GM12875 (cell line): ENCODE measurements at regions not wholly inside any gene's neighbourhood (a gene's known extent, or its start where the extent isn't known, plus 50 kb on each side); places are given as distances from the start of the nearest gene placed in this dataset.

Source experiments
- H3K4me3 ChIP-seq: one replicate; pipeline ENCODE4 v1.5.1; 2011; ENCODE audit warnings: low read depth, low read length, control low read depth
- TF ChIP-seq, protein P1 (sequence below): IDR thresholded peaks from 2 replicates; pipeline ENCODE4 v1.5.1; 2011; ENCODE audit warnings: low read depth, mild to moderate bottlenecking, control low read depth, inconsistent platforms, low read length, moderate library complexity, borderline replicate concordance; ENCODE audit not compliant: insufficient read depth

DNA sequence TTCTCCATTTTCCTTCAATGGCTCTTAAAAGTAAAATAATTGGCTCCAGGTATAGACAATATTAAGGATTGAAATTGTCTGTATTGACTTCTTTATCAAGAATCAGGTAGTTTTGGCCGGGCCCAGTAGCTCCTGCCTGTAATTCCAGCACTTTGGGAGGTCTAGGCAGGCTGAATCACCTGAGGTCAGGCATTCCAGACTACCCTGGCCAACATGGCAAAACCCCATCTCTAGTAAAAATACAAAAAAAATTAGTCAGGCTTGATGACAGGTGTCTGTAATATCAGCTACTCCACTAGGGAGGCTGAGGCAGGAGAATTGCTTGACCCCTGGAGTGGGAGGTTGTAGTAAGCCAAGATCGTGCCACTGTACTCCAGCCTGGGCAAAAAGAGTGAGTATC, 1008.5 kb upstream of the EEF2KMT start:
- no peak overlapping the region for H3K4me3 ChIP-seq
- TF ChIP-seq, protein P1, sequence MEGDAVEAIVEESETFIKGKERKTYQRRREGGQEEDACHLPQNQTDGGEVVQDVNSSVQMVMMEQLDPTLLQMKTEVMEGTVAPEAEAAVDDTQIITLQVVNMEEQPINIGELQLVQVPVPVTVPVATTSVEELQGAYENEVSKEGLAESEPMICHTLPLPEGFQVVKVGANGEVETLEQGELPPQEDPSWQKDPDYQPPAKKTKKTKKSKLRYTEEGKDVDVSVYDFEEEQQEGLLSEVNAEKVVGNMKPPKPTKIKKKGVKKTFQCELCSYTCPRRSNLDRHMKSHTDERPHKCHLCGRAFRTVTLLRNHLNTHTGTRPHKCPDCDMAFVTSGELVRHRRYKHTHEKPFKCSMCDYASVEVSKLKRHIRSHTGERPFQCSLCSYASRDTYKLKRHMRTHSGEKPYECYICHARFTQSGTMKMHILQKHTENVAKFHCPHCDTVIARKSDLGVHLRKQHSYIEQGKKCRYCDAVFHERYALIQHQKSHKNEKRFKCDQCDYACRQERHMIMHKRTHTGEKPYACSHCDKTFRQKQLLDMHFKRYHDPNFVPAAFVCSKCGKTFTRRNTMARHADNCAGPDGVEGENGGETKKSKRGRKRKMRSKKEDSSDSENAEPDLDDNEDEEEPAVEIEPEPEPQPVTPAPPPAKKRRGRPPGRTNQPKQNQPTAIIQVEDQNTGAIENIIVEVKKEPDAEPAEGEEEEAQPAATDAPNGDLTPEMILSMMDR = no peak

GRCh38 chr16:6105115-6105514, 1007.5 kb upstream of the EEF2KMT start:
- TF ChIP-seq, protein P1 = no peak
- no peak overlapping the region for H3K4me3 ChIP-seq

DNA sequence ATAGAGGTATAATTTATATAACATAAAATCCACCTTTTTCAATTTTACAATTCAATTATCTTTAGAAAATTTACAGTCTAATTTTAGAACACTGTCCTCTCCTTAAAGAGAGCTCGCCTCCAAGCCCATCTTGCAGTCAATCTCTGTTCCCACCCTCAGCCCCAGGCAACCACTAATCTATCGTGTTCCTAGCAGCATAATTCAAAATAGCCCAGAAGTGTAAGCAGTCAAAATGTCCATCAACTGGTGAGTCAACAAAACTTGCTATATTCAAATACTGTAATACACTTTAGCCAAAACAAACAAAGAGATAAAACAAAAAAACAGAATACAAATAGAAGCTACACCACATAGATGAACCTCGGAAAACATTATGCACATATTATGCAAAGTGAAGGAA, 1006.8 kb upstream of the EEF2KMT start:
- TF ChIP-seq, protein P1 = no peak
- no peak overlapping the region for H3K4me3 ChIP-seq

DNA sequence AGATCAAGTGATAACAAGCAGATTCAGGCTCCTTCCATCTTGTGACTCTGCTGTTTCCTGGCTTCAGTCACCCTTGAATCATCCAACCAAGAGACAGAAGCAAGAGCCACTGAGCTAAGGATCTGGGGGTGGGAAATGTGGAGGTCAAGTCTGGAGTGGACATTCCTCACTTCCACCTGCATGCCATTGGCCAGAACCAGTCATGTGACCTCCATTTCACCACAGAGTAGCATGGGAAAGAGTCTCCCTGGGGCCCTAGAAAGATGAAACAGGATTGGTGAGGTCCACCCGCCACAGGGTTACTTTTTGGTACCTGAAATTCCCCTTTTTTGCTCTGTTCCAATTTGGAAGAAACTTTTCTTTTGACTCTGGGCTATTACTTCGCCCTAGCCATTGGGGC, 1006.0 kb upstream of the EEF2KMT start:
- no peak overlapping the region for H3K4me3 ChIP-seq
- TF ChIP-seq, protein P1 = no peak

DNA sequence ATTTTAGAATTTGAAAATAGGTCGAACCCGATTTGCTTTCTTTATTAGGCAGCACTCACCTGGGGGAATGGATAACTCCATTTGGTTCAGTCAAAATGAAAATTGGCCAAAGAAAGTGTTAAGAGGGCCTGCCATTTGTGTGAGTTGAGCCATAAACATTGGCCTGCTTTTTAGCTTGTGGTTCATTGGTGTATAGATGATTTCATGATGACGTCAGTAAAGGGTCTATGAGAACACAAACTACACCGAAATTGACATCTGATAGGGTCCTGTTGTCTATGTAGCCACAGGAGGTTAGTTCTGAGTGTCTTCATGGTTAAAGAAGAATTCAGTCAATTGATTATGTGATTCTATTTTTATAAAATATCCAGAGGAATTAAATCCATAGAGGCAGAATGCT, 1001.5 kb upstream of the EEF2KMT start:
- H3K4me3 ChIP-seq = no peak overlapping the region
- TF ChIP-seq, protein P1 = no peak

- no peak overlapping the region for H3K4me3 ChIP-seq
- TF ChIP-seq, protein P1 = no peak
Observed at GRCh38 chr16:6096931-6097670, 999.5 kb upstream of the EEF2KMT start.

DNA sequence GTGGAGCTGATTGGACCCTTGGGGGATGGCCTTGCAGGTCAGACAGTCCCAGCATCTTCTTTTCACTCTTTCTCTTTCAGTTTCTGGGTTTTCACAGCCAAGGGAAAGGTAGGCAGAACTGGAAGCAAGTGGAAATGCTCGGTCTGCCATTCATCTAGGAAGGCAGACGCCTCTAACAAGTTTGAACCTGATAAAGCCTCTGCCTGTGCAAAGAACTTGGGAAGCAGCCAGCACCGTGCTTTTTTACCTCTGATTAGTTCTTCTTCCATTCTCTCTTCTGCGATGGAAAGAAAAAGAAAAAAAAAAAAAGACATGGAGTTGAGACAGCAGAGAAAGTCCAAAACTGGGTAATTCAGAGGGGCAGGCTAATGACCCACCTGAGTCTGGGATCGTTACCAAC, 997.8 kb upstream of the EEF2KMT start:
- TF ChIP-seq, protein P1 = no peak
- no peak overlapping the region for H3K4me3 ChIP-seq
